ENCODE measurements at regions not wholly inside any gene's neighbourhood (a gene's known extent, or its start where the extent isn't known, plus 50 kb on each side); places are given as distances from the start of the nearest gene placed in this dataset.

DNA sequence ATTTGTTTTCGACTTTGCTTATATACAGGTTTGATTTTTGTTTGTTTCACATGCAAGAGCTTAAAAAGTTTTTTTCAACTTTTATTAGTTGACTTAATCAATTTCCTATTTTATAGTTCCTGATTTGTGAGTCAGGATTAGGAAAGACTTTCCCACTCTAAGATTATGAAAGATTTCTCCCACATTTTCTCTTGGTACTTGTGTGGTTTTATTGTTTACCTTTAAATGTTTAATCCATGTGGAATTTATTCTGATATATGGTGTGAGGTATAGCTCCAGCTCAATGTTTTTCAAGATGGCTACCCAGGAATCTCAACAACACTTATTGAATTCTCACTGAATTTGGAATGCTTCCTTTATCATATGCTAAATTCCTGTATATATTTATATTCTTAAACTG lies 117.8 kb upstream of the LGALSL start:
- TF ChIP-seq POLR2A (IDR thresholded peaks at IDR 0.05) (no peak), EP300 (IDR thresholded peaks at IDR 0.05) (no peak), CTCF (IDR thresholded peaks at IDR 0.05) (no peak), POLR2AphosphoS5 (IDR thresholded peaks at IDR 0.05) (no peak)
- Histone ChIP-seq H3K4me1 (peaks cover 0 to 3% (median 3%) of the 10 kb centered on the region in 3 donors), H3K4me3 (no peak overlapping the region), H3K27me3 (peaks cover under 1% of the 10 kb centered on the region), H3K9me3 (no peaks in the 10 kb centered on the region), H3K27ac (no peak overlapping the region), H3K36me3 (no peaks in the 10 kb centered on the region)
- 89 to 100% methylated on average over 1 of the region's 1 CpG for WGBS, 2 donors (ENCODE audit: low coverage in 1 of 2)
- no peak for ATAC-seq

DNA sequence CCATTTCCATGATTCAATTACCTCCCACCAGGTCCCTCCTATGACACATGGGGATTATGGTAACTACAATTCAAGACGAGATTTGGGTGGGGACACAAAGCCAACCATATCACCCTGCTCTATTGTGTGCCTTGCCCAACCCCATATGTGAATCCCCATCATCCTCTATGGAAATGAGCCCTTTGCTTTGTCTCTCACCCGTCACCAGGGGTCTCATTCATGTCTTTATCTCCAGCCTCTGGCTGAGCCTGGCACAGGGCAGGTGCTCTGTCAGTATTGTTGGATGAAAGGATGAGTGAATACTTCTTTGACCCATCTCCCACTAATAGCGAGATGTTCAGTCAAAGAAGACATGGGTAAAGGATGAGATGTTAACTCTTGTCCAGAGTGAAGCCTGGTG lies 116.6 kb upstream of the LGALSL start:
- ATAC-seq: no peak
- WGBS, 2 donors (ENCODE audit: low coverage in 1 of 2): 89 to 93% methylated on average over 2 of the region's 3 CpGs
- H3K4me1 ChIP-seq: no peaks in the 10 kb centered on the region
- H3K4me3 ChIP-seq: no peak overlapping the region
- no peaks in the 10 kb centered on the region for H3K36me3 ChIP-seq
- TF ChIP-seq EP300 (IDR thresholded peaks at IDR 0.05) (no peak), POLR2A (IDR thresholded peaks at IDR 0.05) (no peak), POLR2AphosphoS5 (IDR thresholded peaks at IDR 0.05) (no peak), CTCF (IDR thresholded peaks at IDR 0.05) (no peak)
- no peaks in the 10 kb centered on the region for H3K9me3 ChIP-seq
- H3K27ac ChIP-seq: no peak overlapping the region
- H3K27me3 ChIP-seq: peaks cover 7% of the 10 kb centered on the region

DNA sequence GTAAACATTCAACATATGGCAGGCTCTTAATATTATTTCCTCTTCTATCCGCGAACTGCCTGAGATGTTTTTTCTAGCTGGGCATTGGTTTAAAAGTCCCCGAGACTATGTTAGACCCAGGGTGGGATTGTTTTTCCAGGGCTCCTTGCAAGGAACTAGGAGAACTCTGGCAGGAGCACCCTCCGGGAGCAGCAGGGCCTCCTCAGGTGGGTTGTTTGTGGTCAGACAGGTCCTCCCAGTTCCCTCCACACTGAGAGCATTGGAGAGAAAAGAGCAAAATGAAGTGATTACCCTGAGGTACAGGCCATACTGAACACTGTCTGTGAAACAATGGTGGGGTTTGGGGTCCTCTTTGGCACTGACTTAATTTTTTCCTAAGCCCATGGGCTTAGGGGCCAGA lies 115.9 kb upstream of the LGALSL start:
- Histone ChIP-seq H3K9me3 (no peaks in the 10 kb centered on the region), H3K27me3 (peaks cover 7% of the 10 kb centered on the region), H3K4me3 (no peak overlapping the region), H3K27ac (no peak overlapping the region), H3K36me3 (no peaks in the 10 kb centered on the region), H3K4me1 (no peaks in the 10 kb centered on the region)
- 58 to 94% methylated on average over 3 to 4 of the region's 4 CpGs for WGBS, 2 donors (ENCODE audit: low coverage in 1 of 2)
- ATAC-seq: no peak
- TF ChIP-seq EP300 (IDR thresholded peaks at IDR 0.05) (no peak), POLR2AphosphoS5 (IDR thresholded peaks at IDR 0.05) (no peak), CTCF (IDR thresholded peaks at IDR 0.05) (no peak), POLR2A (IDR thresholded peaks at IDR 0.05) (no peak)

DNA sequence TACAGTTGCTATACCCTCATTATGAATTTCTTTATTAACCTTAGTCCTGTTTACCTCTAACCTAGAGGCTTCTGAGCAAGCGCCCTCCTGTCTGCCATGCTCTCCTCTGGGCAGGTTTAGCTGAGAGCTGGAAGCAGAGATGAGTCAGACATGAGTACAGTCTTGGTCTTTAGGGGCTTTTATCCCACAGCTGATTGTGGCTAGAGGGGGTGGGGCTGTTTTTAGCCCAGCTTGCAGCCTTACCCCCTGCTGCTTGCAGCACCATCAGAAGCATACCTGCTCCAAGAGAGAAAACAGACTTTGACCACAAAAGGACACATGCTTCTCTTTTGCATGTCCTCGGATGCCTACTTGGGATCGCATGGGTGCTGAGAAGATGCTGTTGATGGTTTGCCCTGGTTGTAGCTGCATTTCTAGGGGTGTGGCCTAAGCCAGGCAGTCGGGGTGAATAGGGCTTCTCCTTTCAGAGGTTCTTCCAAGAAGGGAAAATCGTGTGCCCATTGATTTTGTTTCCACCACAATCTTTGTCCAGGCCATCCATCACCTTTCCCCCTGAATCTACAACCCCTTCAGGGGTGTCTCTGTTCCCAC lies 115.0 kb upstream of the LGALSL start:
- ATAC-seq: no peak
- Histone ChIP-seq H3K27me3 (peaks cover 10% of the 10 kb centered on the region), H3K36me3 (no peaks in the 10 kb centered on the region), H3K27ac (no peak overlapping the region), H3K4me3 (no peak overlapping the region), H3K9me3 (no peaks in the 10 kb centered on the region), H3K4me1 (no peaks in the 10 kb centered on the region)
- WGBS, 2 donors (ENCODE audit: low coverage in 1 of 2): 77% methylated on average over 3 of the region's 5 CpGs; no CpG with 5 or more reads in 1 of the 2 donors
- TF ChIP-seq EP300 (IDR thresholded peaks at IDR 0.05) (no peak), POLR2A (IDR thresholded peaks at IDR 0.05) (no peak)

GRCh38 chr2:64341461-64341860 lies 112.5 kb upstream of the LGALSL start:
- H3K9me3 ChIP-seq: no peaks in the 10 kb centered on the region
- ATAC-seq: no peak
- no peaks in the 10 kb centered on the region for H3K36me3 ChIP-seq
- no peak overlapping the region for H3K27ac ChIP-seq
- TF ChIP-seq POLR2A (IDR thresholded peaks at IDR 0.05): no peak
- TF ChIP-seq CTCF (IDR thresholded peaks at IDR 0.05): no peak
- TF ChIP-seq EP300 (IDR thresholded peaks at IDR 0.05): no peak
- no peak for TF ChIP-seq POLR2AphosphoS5 (IDR thresholded peaks at IDR 0.05)
- peaks cover 10% of the 10 kb centered on the region for H3K27me3 ChIP-seq
- H3K4me1 ChIP-seq: no peaks in the 10 kb centered on the region
- H3K4me3 ChIP-seq: no peak overlapping the region
- 89% methylated on average over 1 of the region's 6 CpGs; no CpG with 5 or more reads in 1 of the 2 donors for WGBS, 2 donors (ENCODE audit: low coverage in 1 of 2)

Measured in gastroesophageal sphincter (tissue), 4 donors.